Activated CD8-positive, alpha-beta T cell treated with anti-CD3 and anti-CD28 coated beads for 36 hours (primary cell): ENCODE measurements at regions not wholly inside any gene's neighbourhood (a gene's known extent, or its start where the extent isn't known, plus 50 kb on each side); places are given as distances from the start of the nearest gene placed in this dataset.

Source experiments
- ATAC-seq: fragments of 200-7000 bp; cut with Tn5 transposase; one replicate; pipeline ENCODE4 v1.10.0; 2021; ENCODE audit warnings: mild to moderate bottlenecking, moderate library complexity
- CTCF ChIA-PET: fragments of 350-600 bp; sonication (Branson Sonifier 250); formaldehyde crosslinking; loops from one replicate; lab custom pipeline; 2021; ENCODE audit warnings: antibody characterized with exemption; lab: Charles Lee
- POLR2A ChIA-PET: fragments of 350-600 bp; sonication (Branson Sonifier 250); formaldehyde crosslinking; loops from one replicate; lab custom pipeline; 2021; ENCODE audit warnings: antibody characterized with exemption; lab: Charles Lee
- DNase-seq: peaks from one replicate; pipeline ENCODE4 v3.0.0-alpha.2; 2020
- H3K27ac Mint-ChIP-seq: one replicate; pipeline ENCODE4 v1.8.0; 2021; ENCODE audit warnings: mild to moderate bottlenecking, mixed read lengths
- H3K27me3 Mint-ChIP-seq: one replicate; pipeline ENCODE4 v1.8.0; 2021; ENCODE audit warnings: mixed read lengths
- H3K36me3 Mint-ChIP-seq: one replicate; pipeline ENCODE4 v1.8.0; 2021; ENCODE audit warnings: low read depth, mixed read lengths
- H3K4me1 Mint-ChIP-seq: one replicate; pipeline ENCODE4 v1.8.0; 2021; ENCODE audit warnings: low read depth, mixed read lengths
- H3K4me3 Mint-ChIP-seq: one replicate; pipeline ENCODE4 v1.8.0; 2021; ENCODE audit warnings: mild to moderate bottlenecking, moderate library complexity, mixed read lengths
- H3K9me3 Mint-ChIP-seq: one replicate; pipeline ENCODE4 v1.8.0; 2021; ENCODE audit warnings: mixed read lengths
- CTCF ChIP-seq: fragments of 200-600 bp; IDR thresholded peaks from one replicate; pipeline ENCODE4 v1.8.0; 2022; ENCODE audit warnings: antibody characterized with exemption, mild to moderate bottlenecking
- intact Hi-C: fragments of 100-400 bp; cut with micrococcal nuclease; formaldehyde crosslinking; loops from one replicate; pipeline ENCODE4 v1.10.0; 2022

- no peak for TF ChIP-seq CTCF
- no peaks in the 10 kb centered on the region for H3K4me1 Mint-ChIP-seq
- H3K27me3 Mint-ChIP-seq: peaks cover 14% of the 10 kb centered on the region
- CTCF ChIA-PET: no interaction called here
- intact Hi-C loops: no loop called here
- no peak overlapping the region for H3K27ac Mint-ChIP-seq
- no peak for ATAC-seq
- no peaks in the 10 kb centered on the region for H3K36me3 Mint-ChIP-seq
- POLR2A ChIA-PET: no interaction called here
- no peak overlapping the region for H3K4me3 Mint-ChIP-seq
- no peak for DNase-seq
- H3K9me3 Mint-ChIP-seq: peaks cover 8% of the 10 kb centered on the region
Measured at GRCh38 chr2:238747557-238747956, 100.3 kb upstream of the TWIST2 start.

- no peak for DNase-seq
- Mint-ChIP-seq H3K27me3 (peaks cover 11% of the 10 kb centered on the region), H3K27ac (no peak overlapping the region), H3K4me3 (no peak overlapping the region), H3K9me3 (peaks cover 8% of the 10 kb centered on the region), H3K4me1 (no peaks in the 10 kb centered on the region), H3K36me3 (no peaks in the 10 kb centered on the region)
- ChIA-PET CTCF (no interaction called here), POLR2A (no interaction called here)
- no peak for TF ChIP-seq CTCF
- intact Hi-C loops: no loop called here
- no peak for ATAC-seq
Measured at GRCh38 chr2:238750212-238750904, 97.5 kb upstream of the TWIST2 start.

GRCh38 chr2:238754259-238754658, 93.6 kb upstream of the TWIST2 start:
- intact Hi-C loops: no loop called here
- H3K27me3 Mint-ChIP-seq: peaks cover 13% of the 10 kb centered on the region
- DNase-seq (no peak), ATAC-seq (no peak)
- no peak overlapping the region for H3K27ac Mint-ChIP-seq
- peaks cover 7% of the 10 kb centered on the region for H3K9me3 Mint-ChIP-seq
- no peak for TF ChIP-seq CTCF
- H3K4me3 Mint-ChIP-seq: no peak overlapping the region
- ChIA-PET CTCF (no interaction called here), POLR2A (no interaction called here)
- no peaks in the 10 kb centered on the region for H3K4me1 Mint-ChIP-seq
- H3K36me3 Mint-ChIP-seq: no peaks in the 10 kb centered on the region

- DNase-seq: peak; percentile 11
- POLR2A ChIA-PET: no interaction called here
- ATAC-seq: no peak
- no peaks in the 10 kb centered on the region for H3K36me3 Mint-ChIP-seq
- H3K27ac Mint-ChIP-seq: no peak overlapping the region
- peaks cover 18% of the 10 kb centered on the region for H3K27me3 Mint-ChIP-seq
- CTCF ChIA-PET: no interaction called here
- no peaks in the 10 kb centered on the region for H3K9me3 Mint-ChIP-seq
- H3K4me1 Mint-ChIP-seq: no peaks in the 10 kb centered on the region
- H3K4me3 Mint-ChIP-seq: no peak overlapping the region
- intact Hi-C loops: no loop called here
- no peak for TF ChIP-seq CTCF
Measured at GRCh38 chr2:238761868-238762267, 86.0 kb upstream of the TWIST2 start.

- POLR2A ChIA-PET: no interaction called here
- no peak overlapping the region for H3K4me3 Mint-ChIP-seq
- DNase-seq: no peak
- no peaks in the 10 kb centered on the region for H3K36me3 Mint-ChIP-seq
- H3K27me3 Mint-ChIP-seq: peaks cover 18% of the 10 kb centered on the region
- ATAC-seq: no peak
- no peaks in the 10 kb centered on the region for H3K9me3 Mint-ChIP-seq
- intact Hi-C loops: no loop called here
- H3K4me1 Mint-ChIP-seq: no peaks in the 10 kb centered on the region
- no peak for TF ChIP-seq CTCF
- CTCF ChIA-PET: no interaction called here
- no peak overlapping the region for H3K27ac Mint-ChIP-seq
Measured at GRCh38 chr2:238763471-238763995, 84.4 kb upstream of the TWIST2 start.
